ENCODE measurements at regions not wholly inside any gene's neighbourhood (a gene's known extent, or its start where the extent isn't known, plus 50 kb on each side); places are given as distances from the start of the nearest gene placed in this dataset.
"Not testable (repeated sequence)": the region's sequence is repeated elsewhere in the genome, so short reads cannot be mapped to it uniquely, and the experiment has no call there.

DNA sequence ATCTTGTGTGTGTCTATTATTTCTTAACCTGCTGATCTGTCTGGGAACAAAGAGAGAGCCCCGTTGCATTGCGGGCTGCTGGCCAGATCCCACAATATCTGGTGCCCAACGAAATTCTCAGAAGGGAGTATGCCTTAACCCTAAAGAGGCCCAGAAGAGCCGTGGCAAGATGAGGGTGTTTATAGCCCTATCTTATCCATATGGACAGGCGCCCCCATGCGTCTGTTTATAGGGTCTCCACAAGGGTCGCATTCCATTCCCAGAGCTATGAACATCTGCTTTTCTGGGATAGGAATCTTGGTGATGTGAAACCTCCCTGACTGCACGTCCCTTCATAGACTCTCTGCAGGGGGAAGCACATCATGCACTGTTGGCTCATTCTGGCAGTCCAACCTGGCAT, 1262.5 kb downstream of the RAPGEF2 start:
- DNase-seq, result not testable (repeated sequence)

DNA sequence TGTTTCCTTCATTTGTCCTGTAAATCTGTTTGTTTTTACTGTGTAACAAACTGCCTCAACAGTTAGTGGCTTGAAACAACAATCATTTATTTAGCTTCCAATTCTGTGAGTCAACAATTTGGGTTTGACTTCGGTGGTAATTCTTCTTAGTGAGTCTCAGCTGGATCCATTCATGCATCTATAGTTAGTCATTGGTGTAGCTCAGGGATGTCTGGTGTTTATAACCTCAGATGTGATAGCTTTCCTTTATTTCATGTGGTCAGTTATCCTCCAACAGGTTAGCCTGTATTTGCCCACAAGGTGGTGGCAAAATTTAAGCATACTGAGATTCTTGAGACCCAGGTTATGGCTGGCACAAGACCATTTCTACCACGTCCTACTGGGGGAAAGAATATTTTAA, 1267.2 kb downstream of the RAPGEF2 start:
- no peak for DNase-seq

DNA sequence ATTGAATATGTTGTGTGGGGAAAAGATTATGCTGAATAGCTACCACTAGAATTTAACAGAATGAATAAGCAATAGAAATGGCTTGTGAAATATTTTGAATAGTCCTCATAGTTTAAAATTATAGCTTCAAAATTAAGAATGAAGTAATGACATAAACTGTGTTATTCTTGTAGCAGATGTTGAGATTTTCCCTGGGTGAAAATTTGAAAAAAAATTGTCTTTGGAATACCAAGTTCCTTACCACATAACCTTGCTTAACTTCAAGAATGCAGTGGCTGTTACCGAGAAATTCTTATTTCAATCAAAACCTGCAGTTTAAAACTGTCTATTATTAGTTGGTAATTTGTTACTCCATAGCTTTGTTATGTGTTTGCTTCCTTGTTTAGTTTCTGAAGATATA, 1268.6 kb downstream of the RAPGEF2 start:
- DNase-seq, result no peak

DNA sequence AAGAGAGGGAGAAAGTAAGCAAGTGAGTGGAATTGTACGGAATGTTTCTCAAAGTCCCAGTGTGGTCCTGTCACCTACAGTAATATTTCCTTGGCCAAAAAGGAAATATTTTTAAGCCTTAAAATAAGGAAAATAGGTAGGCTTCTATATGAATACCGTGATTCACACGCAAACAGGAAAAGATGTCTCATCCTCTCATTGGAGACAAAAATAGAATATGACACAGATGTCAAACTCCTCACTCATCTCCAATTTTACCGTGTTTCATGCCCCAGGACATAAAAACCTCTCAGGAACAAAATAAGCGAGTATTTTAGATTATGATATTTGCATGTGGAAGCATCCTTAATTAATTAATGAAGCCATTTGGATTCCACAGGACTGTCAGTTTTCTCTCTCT, 1269.5 kb downstream of the RAPGEF2 start:
- no peak for DNase-seq

DNA sequence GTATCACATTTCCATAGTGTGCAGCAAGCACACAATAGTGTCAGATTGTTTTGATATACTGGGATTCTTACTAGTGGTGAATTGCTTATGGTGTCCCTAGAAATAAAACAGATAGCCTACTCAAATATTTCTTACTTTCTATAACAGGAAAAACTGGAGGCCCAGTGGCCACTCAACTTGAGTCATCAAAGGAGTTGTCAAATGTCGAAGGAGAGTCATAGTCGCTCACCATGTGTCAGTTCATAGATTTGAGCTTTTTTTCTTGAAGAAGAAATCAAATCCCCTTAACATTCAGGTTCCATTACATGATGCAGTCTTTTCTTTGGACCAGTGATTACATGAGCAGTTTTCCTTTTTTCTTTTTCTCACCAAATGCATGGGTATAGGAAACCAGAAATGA, 1271.0 kb downstream of the RAPGEF2 start:
- DNase-seq, result no peak

DNA sequence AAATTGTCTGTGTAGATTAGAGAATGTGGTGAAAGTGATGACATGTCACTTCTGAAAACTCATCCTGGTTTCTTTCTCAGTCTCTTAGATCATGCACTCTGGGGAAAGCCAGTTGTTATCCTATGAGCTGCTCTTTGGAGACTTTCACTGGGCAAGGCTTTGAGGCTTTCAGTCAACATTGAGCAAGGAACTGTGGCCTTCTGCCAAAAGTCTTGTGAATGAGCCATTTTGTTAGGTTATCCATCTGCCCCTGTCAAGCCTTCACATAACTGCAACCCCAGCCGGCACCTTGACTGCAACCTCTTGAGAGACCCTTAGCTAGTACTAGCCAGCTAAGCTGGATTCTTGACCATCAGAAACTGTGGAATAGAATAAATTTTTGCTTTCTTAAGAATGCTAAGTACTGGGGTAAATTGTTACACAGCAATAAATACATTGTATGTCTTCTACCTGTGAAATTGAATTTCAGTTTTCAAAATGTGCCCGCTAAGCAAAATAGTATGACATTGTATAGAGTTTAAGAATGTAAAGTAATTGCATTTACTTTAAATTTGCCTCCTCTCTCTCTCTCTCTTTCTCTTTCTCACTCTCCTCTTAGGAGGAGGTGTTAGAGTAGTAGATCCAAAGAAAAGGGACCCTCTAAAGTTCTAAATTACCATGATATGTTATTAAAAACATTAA, 1273.0 kb downstream of the RAPGEF2 start:
- DNase-seq, result no peak

DNA sequence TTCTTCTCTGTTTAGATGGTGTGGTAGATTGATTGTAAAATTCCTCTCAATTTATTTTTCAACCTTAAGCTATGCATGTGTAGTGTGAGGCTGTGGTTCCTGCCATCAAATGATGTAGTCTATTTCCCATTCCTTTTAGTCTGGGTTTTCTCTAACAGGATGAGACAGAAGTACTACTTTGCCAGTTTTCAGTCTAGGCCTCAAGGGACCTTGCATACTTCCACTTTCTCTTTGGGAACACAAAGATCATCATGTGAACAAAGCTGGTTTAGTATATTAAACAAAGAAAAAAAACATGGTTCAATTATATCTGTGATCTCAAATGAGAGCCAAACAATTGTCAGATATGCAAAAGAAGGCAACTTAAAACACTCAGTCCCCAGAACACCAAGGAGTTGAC, 1284.0 kb downstream of the RAPGEF2 start:
- no peak for DNase-seq

DNA sequence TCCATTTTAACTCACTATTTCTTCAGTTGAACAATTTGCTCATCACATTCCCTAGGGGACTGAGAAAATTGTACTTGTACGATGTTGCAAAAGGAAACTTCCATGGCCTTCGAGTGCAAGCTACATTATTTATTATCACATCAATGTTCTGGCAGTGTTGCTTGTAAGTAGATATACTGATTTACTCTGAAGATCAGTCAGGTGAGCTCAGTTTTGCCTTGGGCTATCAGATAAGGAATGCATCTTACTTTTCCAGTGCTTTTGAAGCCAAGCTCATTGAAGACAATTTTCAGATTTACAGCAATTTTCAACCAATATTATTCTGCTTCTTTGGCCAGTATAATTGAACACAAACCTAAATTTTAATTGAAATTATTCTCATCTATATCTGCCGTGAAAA, 1296.9 kb downstream of the RAPGEF2 start:
- DNase-seq, result no peak

DNA sequence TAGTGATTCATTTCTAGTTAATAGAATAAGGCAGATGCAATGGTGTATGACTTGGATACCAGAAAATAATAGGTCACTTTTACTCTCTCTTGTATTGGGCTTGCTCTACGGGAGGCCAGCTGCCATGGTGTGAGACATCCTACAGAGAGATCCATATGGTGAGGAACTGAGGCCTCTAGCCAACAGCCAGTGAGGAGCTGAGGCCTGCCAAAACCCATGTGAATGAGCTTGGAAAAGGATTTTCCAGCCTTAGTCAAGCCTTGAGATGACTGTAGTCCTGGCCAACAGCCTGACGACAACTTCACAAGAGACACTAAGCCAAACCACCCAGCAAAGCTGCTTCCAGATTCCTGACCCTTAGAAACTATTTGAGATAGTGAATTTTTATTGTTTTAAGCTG, 1300.2 kb downstream of the RAPGEF2 start:
- no peak for DNase-seq

DNA sequence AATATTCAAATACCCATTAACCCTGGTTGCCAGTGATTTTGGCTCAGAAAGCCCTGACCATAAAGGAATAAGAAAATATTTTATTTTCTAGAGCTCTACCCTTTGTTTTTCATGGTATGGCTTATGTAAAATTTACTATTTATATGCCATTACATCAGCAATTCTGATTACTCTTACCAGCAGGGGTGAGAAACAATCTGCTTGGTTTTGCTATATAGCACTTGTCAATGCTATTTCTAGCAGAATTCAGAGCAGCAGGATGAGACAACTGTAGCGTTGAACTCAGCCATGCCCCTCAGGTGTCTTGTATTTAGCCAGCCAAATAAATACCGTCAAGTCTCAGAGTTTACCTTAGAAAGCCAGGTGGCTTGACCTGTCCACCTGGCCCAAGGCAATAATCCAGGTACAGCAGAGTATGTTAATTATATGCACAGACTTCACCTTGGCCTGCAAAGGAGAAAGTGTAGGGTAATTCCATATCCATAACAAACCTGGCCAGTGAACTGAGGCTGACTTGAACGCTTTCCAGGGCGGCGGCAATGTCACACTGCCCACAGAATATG, 1303.5 kb downstream of the RAPGEF2 start:
- DNase-seq, result no peak

DNA sequence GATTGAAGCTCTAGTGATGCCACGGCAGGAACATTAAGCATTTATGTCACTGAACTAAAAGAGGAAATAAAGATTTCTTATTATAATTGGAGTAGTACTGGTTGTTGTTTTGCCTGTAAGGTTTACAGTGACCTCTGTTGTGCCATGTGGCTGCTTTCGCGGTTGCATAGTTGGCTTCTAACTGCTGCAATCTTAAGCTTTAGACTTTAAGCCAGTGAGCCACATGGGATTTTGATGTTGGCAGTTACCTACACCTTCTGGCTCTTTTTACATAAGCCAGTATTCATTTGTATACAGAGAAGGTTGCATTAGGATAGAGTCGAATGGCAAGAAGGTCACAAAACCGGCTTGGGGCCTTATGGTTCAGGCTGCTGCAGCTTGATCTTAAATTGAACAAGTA, 1311.6 kb downstream of the RAPGEF2 start:
- no peak for DNase-seq

DNA sequence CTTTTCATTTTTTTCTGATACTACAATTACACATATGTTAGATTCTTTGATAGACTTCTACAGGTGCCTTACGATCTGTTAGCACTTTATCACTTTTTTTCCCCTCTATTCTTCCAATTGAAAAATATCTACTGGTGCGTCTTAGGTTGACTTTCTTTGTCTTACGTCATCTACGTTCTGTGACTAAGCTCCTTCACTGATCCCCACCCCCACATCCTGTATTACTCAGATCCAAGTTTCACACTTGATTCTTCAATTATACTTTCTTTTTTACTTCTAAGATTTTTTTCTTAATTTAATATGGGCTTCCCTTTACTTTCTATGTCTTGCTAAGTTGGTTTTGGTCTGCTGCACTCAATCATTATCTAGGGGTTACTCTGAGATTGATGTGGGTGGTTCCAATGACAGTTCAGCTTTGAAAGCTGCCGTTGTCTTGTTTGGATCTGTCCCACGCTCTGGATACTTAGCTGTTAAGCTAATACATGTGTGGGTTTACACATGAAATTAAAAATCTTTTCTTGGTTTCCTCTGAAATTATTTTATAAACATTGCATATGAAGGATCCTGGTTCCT, 1321.1 kb downstream of the RAPGEF2 start:
- DNase-seq, result peak; percentile 46

DNA sequence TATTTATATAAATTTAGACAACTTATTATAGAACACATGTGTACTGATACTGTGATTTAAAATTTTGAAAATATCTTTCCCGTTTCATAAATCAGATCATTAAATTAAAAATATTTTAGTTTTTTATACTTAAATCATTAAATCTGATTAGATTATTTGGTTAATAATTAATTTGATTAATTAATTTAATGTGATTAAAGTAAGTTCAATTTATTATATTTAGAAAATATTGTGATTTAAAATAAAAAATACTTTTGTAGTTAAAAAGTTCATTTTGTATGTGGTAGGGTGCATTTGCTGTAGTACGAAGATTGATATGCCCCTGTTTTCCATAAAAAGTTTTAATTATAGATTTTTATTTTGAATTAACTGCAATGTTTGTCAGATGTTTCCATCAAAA, 1323.4 kb downstream of the RAPGEF2 start:
- no peak for DNase-seq

DNA sequence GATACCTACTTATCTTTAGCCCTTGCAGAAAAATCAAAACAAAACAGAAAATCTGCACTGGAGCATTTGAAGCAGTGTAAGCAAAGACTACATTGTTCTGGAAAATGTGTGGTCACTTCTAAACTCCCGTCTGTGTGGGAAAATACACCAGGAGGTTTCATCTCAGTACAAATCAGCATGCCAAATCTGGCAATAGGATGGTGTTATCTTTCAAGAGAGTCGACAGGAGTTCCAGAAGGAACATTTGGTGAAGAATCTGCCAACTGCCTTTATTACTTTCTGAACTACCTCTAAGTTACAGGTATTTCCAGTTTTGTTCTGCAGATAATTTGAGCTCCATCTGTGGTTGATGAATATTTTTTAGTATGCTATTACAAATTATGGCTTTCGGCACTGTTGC, 1348.0 kb downstream of the RAPGEF2 start:
- DNase-seq, result no peak

DNA sequence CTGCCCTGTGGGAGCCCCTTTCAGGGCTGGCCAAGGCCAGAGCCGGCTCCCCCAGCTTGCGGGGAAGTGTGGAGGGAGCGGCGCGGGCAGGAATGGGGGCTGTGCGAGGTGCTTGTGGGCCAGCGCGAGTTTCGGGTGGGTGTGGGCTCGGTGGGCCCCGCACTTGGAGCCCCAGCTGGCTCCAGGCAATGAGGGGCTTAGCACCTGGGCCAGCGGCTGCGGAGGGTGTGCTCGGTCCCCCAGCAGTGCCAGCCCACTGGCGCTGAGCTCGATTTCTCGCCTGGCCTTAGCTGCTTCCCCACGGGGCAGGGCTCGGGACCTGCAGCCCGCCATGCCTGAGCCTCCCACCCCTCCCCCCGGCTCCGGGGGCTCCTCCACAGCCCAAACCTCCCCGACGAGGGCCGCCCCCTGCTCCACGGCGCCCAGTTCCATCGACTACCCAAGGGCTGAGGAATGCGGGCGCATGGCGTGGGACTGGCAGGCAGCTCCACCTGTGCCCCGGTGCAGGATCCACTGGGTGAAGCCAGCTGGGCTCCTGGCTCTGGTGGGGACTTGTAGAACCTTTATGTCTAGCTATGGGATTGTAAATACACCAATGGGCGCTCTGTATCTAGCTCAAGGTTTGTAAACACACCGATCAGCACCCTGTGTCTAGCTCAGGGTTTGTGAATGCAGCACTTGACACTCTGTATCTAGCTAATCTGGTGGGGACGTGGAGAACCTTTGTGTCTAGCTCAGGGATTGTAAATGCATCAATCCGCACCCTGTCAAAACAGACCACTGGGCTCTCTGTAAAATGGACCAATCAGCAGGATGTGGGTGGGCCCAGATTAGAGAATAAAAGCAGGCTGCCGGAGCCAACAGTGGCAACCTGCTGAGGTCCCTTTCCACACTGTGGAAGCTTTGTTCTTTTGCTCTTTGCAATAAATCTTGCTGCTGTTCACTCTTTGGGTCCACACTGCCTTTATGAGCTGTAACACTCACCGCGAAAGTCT, 1379.1 kb downstream of the RAPGEF2 start:
- DNase-seq, result not testable (repeated sequence)

DNA sequence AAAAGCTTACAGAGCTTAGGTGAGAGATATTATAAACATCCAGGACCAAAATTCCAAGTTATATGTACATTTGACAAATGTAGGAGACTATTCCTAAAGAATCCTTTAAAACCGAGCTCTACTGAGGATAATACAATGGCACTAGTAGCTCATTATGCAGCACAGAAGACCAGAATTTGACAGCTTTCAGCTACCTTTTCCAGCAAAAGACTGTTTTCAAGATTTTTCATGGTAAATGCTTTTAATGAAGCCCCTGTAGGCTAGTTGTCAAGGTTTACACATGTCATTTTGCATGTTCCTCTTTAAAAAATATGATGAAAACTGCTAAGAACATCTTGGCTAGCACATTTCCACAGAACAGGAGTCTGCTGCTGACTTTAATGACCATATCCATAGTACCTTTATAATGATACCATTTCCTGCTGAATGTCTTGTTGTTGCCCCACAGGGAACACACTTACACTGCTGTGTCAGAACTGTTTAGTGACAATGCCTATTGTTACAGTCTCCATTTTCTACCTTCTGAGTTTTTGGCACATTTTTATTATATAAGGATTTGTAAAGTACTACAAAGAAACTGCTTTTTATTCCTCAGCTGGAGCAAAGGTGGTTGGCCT, 1382.3 kb downstream of the RAPGEF2 start:
- DNase-seq, result no peak

DNA sequence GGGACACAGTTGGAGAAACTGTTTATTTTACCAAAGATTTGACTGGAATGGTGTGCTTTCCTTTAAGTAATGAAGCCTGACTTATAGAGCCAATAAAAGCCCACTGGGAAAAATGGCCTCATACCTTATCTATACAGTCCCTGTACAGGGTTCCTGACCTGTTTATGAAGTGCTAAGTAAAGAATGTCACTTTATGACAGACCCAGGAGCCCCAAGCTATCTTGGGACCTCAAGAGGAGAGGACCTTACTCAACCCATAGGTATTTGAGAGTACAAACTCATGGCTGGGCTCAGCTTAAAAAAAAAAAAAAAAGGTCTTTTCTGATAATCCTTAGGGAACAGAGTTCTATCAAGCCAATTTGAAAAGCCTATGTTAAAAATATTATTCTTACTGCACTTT, 1389.3 kb downstream of the RAPGEF2 start:
- no peak for DNase-seq

DNA sequence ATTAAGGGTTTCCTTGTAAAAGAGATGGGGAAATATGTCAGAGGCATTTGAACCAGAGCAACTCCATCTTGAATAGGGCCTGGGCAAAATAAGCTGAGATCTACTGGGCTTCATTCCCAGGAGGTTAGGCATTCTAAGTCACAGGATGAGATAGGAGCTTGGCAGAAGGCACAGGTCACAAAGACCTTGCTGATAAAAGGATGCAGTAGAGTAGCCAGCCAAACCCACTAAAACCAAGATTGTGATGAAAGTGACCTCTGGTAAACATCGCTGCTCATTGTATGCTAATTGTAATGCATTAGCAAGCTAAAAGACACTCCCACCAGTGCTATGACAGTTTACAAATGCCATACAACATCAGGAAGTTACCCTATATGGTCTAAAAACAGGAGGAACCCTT, 1390.3 kb downstream of the RAPGEF2 start:
- no peak for DNase-seq

DNA sequence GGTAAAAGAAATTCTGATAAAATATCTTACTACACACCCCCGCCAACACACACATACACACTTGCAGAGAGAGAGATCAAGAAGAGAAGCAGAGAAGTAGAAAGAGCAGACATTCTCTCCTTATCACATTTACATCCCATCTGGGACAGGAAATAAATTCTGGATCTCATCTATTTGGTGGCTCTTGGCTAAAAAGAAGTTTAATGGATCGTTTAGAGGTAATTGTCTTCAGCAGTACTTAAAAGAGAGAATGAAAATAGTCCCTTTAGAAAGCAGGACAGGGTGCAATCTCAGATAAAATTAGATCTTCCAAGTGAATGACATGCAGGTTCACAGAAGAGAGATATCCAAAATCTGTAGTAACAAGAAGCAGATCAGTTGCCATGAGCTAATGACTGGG, 1392.5 kb downstream of the RAPGEF2 start:
- DNase-seq, result no peak

DNA sequence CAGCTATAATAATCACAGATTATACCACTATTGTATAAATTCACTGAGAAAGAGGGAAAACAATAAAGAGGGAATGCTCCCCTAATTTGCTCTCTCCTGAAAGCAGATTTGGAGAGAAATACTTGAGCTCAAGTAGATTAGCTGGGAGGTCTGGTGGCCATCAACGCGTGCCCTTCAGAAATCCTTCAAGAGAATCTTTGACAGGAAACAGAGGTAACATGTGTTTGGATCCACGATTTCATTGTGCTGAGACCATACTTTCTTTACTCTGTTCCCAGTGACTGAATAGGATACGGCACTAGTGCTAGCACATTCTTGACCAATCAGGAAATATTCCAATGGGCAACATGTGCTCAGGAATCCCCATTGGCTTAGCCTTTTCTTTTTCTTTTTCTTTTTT, 1395.3 kb downstream of the RAPGEF2 start:
- no peak for DNase-seq

DNA sequence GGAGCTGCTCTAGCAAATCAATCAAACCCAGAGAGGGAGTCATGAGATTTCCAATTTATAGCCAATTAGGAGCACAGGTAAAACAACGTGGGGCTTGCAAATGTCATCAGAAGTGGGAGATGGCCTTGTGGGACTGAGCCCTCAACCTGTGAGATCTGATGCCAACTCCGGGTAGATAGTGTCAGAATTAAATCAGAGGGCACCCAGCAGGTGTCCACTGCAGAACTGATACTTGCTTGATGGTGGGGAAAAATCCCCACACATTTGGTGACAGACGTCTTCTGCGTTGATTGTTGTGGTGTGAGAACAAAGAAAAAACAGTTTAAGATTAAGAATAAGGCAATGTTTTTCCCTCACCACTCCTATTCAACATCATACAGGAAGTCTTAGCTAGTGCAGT, 1402.8 kb downstream of the RAPGEF2 start:
- DNase-seq, result no peak

DNA sequence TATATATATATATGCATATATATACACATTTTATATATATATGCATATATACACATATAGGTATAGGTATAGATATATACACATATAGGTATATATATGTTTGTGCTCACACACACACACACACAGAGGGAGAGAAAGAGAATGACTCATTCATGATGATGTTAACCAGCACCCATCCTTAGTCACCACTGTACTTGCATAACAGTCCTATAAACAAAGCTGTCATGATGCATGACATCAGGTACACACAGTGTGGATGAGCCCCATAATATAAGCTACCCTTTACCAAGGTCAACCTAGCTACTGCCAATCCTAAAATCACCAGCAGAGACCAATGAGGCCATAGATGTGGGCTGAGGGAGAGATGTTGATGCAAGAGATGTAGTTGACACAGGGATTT, 1408.0 kb downstream of the RAPGEF2 start:
- DNase-seq, result no peak

DNA sequence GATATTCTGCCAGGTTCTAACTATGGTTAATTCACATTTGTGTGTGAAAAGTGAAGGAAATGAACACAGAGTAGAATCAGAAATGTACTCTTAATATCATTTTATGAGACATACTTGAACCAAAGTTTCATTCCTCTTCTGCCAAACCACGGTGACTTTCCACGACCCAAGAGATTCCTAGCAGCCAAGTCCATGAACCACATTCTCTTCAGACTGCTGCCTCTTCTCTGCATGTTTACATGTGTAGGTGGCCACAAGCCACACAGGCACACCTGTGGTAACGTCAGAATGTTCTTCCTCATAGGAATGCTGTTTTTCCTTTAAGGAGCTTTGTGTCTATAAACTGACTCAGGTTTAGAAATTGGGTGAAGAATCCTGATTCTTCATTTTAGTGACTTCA, 1411.2 kb downstream of the RAPGEF2 start:
- no peak for DNase-seq

Data from activated CD4-positive, alpha-beta T cell treated with anti-CD3 and anti-CD28 coated beads, Interleukin-10, Interleukin-2, amounts not matched to agents 100 ng/mL and 50 ng/mL, durations not matched to agents 16 hours and 8 hours (primary cell).